ENCODE measurements at regions not wholly inside any gene's neighbourhood (a gene's known extent, or its start where the extent isn't known, plus 50 kb on each side); places are given as distances from the start of the nearest gene placed in this dataset.

DNA sequence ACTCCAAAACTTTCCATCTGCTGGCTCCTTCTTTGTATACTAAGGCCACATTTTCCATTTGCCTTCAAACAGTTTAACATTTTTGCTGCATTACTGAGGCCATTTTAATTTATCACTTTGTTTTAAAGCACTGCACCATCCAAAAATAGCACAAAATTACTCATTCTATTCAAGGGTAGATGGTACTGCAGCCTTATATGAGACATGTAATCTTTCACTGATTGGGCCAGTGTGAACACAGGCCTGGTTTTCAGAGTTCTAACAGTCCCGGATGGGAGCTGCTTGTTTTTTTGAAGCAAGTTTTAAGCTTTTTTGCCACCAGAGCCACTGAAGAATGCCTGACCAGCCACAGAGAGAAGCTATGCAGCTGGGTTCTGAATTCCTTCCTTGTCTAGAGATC, 172.3 kb upstream of the TSC22D2 start:
- Histone ChIP-seq H3K27me3 (ENCODE audit: control insufficient read depth, insufficient read depth, low read length) (no peaks in the 10 kb centered on the region), H3K9me1 (ENCODE audit: insufficient read depth, low read length) (peaks cover 24% of the 10 kb centered on the region), H2BK5ac (ENCODE audit: low read depth, low read length, poor library complexity, severe bottlenecking) (peak overlapping the region; percentile 82), H3K27ac (ENCODE audit: insufficient read depth, low read length) (peak overlapping the region; percentile 59), H2BK120ac (ENCODE audit: low read depth, low read length) (peak overlapping the region; percentile 97), H3K79me1 (ENCODE audit: low read depth in 1 of 2, low read length in 2 of 2) (peaks cover 9 to 53% of the 10 kb centered on the region in 2 experiments; a peak in 3 of 4 replicates), H3K23ac (ENCODE audit: low read depth, low read length) (peak overlapping the region; percentile 98), H2AK5ac (ENCODE audit: low read depth, low read length) (no peak overlapping the region; the same call in 1 of the 2 replicates), H2AK9ac (replicated peaks; ENCODE audit: low read depth, low read length, poor library complexity) (no peak overlapping the region), H3K4me3 (ENCODE audit: insufficient read depth, low read depth, low read length) (no peak overlapping the region), H3K4ac (ENCODE audit: low read depth, low read length) (peak overlapping the region; percentile 99; the same call in 1 of the 2 replicates), H2BK15ac (ENCODE audit: low read depth, low read length) (peak overlapping the region; percentile 95; the same call in 2 of the 3 replicates), H3K4me1 (ENCODE audit: control insufficient read depth, insufficient read depth, low read length) (peaks cover 21% of the 10 kb centered on the region), H3K9me3 (ENCODE audit: control insufficient read depth, insufficient read depth, low read length) (no peaks in the 10 kb centered on the region), H3K36me3 (ENCODE audit: control insufficient read depth, insufficient read depth, low read length) (no peaks in the 10 kb centered on the region), H3K9ac (ENCODE audit: low read depth, low read length) (peak overlapping the region; percentile 58; the same call in 1 of the 2 replicates), H4K91ac (ENCODE audit: insufficient read depth, low read depth, low read length) (peak overlapping the region; percentile 91), H3K4me2 (ENCODE audit: low read depth, low read length) (peak overlapping the region; percentile 7; the same call in 1 of the 2 replicates), H3K14ac (replicated peaks; ENCODE audit: low read depth, low read length) (0 out of 2 replicates have a peak overlapping the region, but pooled peaks have one; percentile 6), H2BK20ac (ENCODE audit: low read depth, low read length) (peak overlapping the region; percentile 98), H2AFZ (replicated peaks; ENCODE audit: low read length, poor library complexity) (peak overlapping the region; percentile 60), H4K5ac (ENCODE audit: low read depth, low read length) (no peak overlapping the region), H3K56ac (ENCODE audit: extremely low read depth, insufficient read depth, low read length) (peak overlapping the region; percentile 73; the same call in 1 of the 2 replicates), H3K18ac (ENCODE audit: low read depth, low read length) (peak overlapping the region; percentile 25; the same call in 1 of the 2 replicates), H4K8ac (ENCODE audit: low read depth in 2 of 2, low read length in 2 of 2) (peak overlapping the region in 1 of 2 experiments; percentile 96; a peak in 3 of 4 replicates), H4K20me1 (ENCODE audit: insufficient read depth, low read length) (no peaks in the 10 kb centered on the region)
- CTCF ChIA-PET = interaction anchor here (1.1 kb wide), 1 partner anchor 14 kb away, joined by 3 read pairs; no protein-coding TSS in a partner anchor
- dilution Hi-C loops (cut with HindIII; ENCODE audit: low sequenced_read_pairs, unreplicated experiment) (no loop called here), intact Hi-C loops (cut with micrococcal nuclease) (loop anchor here (1.0 to 2.0 kb wide), 2 partner anchors 114 to 135 kb away; no protein-coding TSS in a partner anchor), in situ Hi-C loops (cut with MboI; ENCODE audit: low sequenced_read_pairs) (no loop called here)
- peak; percentile 91 for DNase-seq
- POLR2A ChIA-PET (ENCODE audit: unreplicated experiment) = interaction anchor here (0.9 kb wide), 1 partner anchor 173 kb away, joined by 4 read pairs; no protein-coding TSS in a partner anchor
- WGBS, 2 experiments (ENCODE audit: extremely low coverage in 2 of 2, insufficient read length in 1 of 2) = 0% methylated on average over 1 of the region's 1 CpG; no CpG with 5 or more reads in 1 of the 2 experiments
- no TSS peak for BruUV-seq (replicated peaks)
- TF ChIP-seq CHD1 (IDR thresholded peaks at IDR 0.05; ENCODE audit: low read depth, low read length) = no peak
- no peak for TF ChIP-seq RFX5 (IDR thresholded peaks at IDR 0.05; ENCODE audit: low read depth, low read length)
- no peak for TF ChIP-seq RAD21 (IDR thresholded peaks at IDR 0.05; ENCODE audit: low read length)
- no peak for TF ChIP-seq MAZ (IDR thresholded peaks at IDR 0.05; ENCODE audit: borderline replicate concordance, low read depth, low read length)
- TF ChIP-seq BHLHE40 (IDR thresholded peaks at IDR 0.05; ENCODE audit: low read depth, low read length) = no peak
- no peak for TF ChIP-seq RCOR1 (IDR thresholded peaks at IDR 0.05; ENCODE audit: insufficient replicate concordance, low read length)
- TF ChIP-seq CEBPB (IDR thresholded peaks at IDR 0.05; ENCODE audit: low read depth, low read length) = no peak
- no peak for TF ChIP-seq SMC3 (IDR thresholded peaks at IDR 0.05; ENCODE audit: low read depth, low read length)
- no peak for TF ChIP-seq POLR2A (IDR thresholded peaks at IDR 0.05; ENCODE audit: low read depth, low read length)
- ATAC-seq (ENCODE audit: low read depth) = peak; percentile 95

Data from IMR-90 (cell line).